Activated CD4-positive, alpha-beta T cell treated with anti-CD3 and anti-CD28 coated beads for 1 hour (primary cell): ENCODE measurements at regions not wholly inside any gene's neighbourhood (a gene's known extent, or its start where the extent isn't known, plus 50 kb on each side); places are given as distances from the start of the nearest gene placed in this dataset.

Experiments used
- DNase-seq: peaks from one replicate; pipeline ENCODE4 v3.0.0-alpha.2; 2020

DNA sequence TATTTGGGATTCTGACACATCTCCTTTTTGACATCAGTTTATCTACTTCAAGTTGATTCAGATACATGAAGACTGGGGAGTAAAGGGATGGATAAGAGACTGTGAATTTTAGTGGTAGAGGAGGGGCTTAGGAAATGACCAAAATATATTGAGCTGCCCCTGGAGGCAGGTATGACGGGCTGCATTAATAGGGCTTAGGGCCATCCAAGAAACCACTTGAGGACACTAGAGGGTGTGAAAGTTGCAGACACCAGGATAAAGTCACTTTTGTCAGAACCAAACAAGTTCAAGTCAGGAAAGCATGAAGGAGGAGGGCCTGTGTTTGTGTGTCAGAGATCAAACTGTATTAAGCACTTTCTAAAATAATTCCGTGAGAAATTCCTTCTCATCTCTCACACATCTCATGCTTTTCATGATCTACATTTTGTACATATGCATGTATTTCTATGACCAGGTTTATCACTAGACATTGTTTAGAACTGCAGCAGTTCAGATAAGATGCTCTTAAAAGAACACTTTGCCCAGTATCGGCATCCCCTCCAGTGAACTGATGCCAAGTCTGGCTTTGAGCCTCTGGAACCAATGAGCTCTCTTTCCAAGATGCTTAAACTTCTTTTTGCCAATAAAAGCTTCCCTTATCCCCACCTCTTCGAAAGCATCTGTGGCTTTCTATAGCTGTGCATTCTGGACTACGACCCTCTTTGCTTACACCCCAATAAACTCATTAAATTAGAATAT is 136.9 kb downstream of the SLC38A1 start:
- DNase-seq: no peak

- DNase-seq: no peak
Measured at GRCh38 chr12:46127656-46128055, 137.3 kb upstream of the SCAF11 start.

- no peak for DNase-seq
Measured at GRCh38 chr12:46126050-46126727, 135.8 kb upstream of the SCAF11 start.

- peak; percentile 23 for DNase-seq
Measured at GRCh38 chr12:46124848-46125619, 134.7 kb upstream of the SCAF11 start.

- DNase-seq: no peak
Measured at GRCh38 chr12:46124132-46124847, 133.9 kb upstream of the SCAF11 start.

- no peak for DNase-seq
Measured at GRCh38 chr12:46112364-46112763, 122.0 kb upstream of the SCAF11 start.

DNA sequence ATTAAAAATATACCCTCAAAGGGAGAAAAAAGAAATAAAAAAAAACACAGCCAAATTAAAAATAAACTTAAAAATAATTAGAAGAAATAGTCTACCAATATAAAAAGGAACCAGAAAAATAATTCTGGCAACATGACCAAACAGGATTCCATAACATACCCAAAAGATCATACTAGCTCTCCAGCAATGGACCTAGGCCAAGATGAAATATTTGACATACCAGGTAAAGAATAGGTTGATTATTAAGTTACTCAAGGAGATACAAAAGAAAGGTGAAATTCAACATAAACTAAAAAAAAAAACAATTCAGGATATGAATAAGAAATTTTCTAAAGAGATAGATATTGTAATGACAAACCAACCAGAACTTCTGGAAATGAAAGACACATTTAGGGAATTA is 121.3 kb upstream of the SCAF11 start:
- no peak for DNase-seq

DNA sequence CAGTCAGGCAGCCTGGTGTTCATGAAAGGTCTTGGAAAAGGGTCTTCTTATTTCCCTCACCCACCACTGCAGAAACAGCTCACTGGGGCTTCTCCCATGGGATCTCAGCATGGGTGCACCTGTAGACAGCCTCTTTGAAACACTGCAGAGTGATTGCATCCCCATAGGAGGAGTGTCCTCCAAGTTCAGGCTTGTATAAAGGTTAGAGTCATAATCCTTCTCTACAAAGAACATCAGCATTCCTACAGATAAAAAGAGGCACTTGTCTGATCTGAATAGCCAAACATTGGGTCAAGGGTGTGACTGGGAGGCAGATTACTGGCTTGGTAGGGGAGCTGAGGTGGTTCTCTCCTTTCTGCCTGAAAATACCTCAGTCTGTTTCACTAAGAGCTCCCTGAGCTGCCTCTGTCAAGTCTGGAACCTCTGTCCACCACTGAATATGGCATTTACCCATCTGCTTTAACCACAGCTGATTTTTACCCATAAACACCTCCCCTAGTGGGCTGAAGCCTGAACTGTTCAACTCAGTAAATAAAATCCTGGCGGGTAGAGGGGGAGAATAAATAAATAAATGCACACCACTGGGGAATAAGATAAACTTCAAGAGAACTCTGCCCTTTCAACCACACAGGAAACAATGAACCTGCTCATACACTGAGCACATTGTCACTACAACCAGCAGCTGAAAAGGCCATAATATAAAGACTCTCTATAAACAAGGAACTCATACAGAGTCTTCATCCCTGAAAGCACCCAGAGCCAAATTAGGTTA is 120.7 kb upstream of the SCAF11 start:
- DNase-seq: no peak

DNA sequence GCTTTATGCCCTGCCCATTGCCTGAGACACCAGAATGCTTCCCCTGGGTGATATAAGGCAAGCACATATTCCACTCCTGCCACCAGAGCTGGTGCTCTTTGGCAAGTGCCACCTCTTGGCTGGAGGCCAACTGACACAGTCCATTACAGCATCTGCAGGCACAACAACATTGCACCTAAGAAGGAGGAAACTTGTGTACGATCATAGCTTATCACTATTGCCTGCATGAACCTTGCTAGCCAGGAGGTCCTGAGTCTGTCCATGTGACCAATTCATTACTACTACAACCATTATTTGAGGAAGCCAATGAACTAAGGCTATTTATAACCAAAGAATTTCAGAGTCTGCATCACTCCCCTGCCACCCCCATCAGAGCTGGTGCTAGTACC is 119.8 kb upstream of the SCAF11 start:
- no peak for DNase-seq

- no peak for DNase-seq
Measured at GRCh38 chr12:46109343-46110222, 119.2 kb upstream of the SCAF11 start.

DNA sequence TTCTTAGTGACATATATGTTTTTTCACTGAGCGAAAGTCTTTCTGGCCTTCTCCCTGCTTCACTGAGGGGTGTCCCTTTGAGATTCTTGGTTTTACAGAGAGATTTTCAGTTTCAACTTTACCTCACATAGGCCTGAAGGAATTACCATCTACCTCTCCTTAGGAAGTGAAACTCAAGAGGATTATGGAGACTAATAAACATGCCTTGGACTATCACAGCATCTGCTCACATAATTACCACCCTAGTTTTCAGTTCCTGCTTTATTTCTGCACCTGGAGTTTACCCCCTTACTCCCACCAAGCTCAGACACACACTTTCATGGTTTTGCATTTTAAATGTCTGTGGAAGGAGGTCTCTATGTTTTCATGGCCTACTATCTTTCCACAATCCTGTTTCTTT is 118.3 kb upstream of the SCAF11 start:
- DNase-seq: no peak

DNA sequence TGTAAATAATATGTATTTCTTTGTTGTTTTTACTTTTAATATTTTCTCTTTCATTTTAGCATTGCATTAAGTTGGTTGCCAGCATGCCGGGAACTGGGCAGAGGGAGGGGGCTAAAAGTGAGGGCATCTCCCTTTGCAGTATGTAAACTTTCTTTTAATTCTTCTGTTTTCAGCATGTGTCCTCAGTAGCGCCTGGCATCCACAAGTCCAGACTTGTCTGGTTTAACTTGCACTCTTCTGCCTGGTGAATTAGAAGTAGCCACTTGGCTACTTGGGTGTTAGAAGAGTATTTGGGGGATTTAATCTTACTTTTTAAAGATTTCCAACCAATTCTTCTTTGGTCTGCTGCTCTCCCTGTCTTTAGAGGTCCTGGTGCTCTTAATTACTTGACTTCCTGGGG is 117.2 kb upstream of the SCAF11 start:
- DNase-seq: no peak

GRCh38 chr12:46105735-46106134 is 115.4 kb upstream of the SCAF11 start:
- no peak for DNase-seq

DNA sequence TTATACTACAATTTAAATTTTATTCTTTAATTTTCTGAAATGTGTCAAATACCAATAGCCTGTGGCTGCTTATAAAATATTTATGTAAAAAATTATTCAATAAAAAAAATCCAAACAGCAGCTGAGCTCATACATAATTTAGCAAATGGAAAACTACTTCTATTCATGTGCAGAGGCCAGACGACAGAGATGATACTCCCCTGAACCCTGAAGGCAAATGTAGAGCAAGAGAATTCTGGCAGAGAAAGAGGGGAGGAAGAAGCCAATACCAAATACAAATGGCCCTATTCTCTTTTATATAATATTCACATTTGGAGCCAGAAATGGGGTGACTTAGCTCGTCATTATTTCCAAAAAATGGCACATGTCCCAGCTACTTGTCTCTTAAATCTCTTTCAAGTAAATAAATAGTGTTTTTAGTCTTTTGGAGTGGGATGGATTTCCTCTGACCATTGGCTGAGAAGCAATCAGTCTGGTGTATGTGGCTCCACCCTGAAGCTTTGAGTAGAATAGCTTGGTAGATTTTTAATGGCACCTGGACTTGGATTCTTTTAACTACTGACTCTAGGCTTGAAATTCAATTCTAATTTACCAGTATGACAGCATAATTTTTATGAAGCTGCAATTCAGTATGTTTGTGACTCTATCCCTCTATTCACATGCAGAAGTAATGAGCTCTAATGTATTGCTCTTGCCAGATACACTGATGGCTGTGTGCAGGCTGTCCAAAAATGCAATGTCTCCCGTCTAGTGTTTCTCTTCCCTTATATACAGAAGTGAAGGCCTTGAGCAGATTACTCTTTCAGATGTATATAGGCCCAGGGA is 113.4 kb upstream of the SCAF11 start:
- no peak for DNase-seq

- DNase-seq: no peak
Measured at GRCh38 chr12:46101485-46101869, 111.1 kb upstream of the SCAF11 start.

DNA sequence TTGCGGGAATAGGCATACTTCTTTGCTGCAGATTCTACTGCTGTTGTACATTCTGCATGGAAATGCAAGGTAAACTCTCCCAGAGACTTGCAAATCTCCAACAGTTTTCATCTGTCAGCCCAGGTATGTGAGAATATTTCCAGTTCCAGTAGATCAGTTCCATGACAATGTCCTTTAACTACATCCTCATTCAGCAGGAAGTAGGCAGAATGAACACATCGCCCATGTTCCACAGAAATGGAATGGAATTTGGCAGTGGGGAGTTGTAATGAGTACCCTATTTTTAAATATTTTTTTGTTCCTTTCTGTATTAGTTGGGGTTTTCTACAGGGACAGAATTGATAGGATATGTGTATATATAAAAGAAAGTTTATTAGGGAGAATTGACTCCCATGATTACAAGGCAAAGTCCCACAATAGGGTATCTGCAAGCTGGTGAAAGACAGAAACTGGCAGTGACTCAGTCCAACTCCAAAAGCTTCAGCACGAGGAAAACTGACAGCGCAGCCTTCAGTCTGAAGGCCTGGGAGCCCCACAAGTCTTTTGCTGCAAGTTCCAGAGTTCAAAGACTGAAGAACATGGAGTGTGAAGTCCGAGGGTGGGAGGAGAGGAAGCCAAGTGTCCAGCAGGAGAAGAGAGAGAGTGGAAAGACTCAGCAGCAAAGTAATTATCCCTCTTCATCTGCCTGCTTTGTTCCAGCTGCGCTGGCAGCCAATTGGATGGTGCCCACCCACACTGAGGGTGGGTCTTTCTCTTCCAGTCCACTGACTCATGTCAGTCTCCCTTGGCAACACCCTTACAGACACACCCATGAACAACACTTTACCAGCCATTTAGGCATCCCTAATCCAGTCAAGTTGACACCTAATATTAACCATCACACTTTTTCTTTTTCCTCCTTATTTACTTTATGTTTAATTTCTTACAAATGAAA is 110.4 kb upstream of the SCAF11 start:
- DNase-seq: no peak

DNA sequence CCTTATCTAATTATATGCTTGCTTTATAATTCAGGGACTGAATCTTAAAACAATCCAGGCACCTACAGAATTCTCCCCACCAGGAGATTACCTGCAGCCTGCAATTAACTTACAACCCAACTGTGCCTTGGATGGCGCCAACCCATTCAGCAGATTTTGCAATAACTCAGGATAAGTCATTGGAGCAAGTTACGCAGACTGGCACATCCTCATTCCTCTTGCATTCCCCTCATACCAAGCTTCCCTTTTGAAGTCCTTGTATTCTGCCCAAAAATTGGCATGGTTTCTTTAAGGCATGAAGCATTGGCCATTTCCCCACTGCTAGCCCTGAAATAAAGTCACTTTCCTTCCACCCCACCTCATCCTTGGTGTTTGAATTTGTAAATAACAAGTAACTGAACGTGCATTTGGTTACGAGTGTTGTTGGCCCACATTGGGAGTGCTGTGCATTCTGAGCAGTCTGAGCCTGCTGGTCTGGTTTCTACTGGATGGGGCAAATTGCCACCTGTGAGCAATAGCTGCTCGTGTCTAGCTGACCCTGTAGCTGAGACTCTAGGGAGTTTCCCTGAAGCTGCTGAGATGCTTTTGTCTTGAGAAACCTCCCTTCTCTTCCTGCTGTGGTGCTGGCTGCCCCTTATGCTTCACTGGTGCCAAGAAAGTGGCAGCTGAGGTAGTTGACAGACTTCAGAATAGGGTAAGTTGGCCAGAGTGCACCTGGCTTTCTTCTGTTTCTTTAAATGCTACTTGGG is 99.2 kb upstream of the SCAF11 start:
- no peak for DNase-seq

- no peak for DNase-seq
Measured at GRCh38 chr12:46087916-46088439, 97.6 kb upstream of the SCAF11 start.
